K562 (cell line): ENCODE measurements at regions not wholly inside any gene's neighbourhood (a gene's known extent, or its start where the extent isn't known, plus 50 kb on each side); places are given as distances from the start of the nearest gene placed in this dataset.

Experiments used
- ATAC-seq: fragments of 200-7000 bp; cut with Tn5 transposase; 3 replicates; pipeline ENCODE4 v1.9.1; 2020; ENCODE audit warnings: moderate library complexity
- BruUV-seq: library from RNA; stranded (reverse); fragments of 400-500 nt; replicated peaks from 2 replicates; lab custom pipeline; 2021; lab: Mats Ljungman, UMichigan
- CTCF ChIA-PET: fragments of 300-600 bp; formaldehyde crosslinking; extraction: SDS; loops from one replicate; lab custom pipeline; 2021; ENCODE audit warnings: low intra/inter-chr PET ratio; lab: Yijun Ruan, JAX
- POLR2A ChIA-PET: fragments of 300-600, 350-650 bp; sonication (Branson Sonifier 250); formaldehyde crosslinking; extraction: SDS; loops from one replicate; lab custom pipeline; 2021; ENCODE audit warnings: antibody characterized with exemption, inconsistent platforms; lab: Yijun Ruan, JAX
- DNase-seq, 4 experiments: peaks; one replicate each; pipeline versions ENCODE4 v3.0.0 to v3.0.0-alpha.2; 2011 to 2018; ENCODE audit warnings: low spot score in 3 of 4, mixed read lengths in 3 of 4; ENCODE audit errors: extremely low read depth in 1 of 4
- FAIRE-seq: peaks from 2 replicates; lab custom pipeline; 2011; peaks lifted over from hg19 to GRCh38; lab: Jason Lieb, UNC
- H2AFZ ChIP-seq: 2 replicates; pipeline ENCODE4 v1.6.0; 2011; ENCODE audit warnings: low read depth, low read length, control low read depth, inconsistent platforms
- H3K27ac ChIP-seq: fragments of 200-600 bp; 3 replicates; pipeline ENCODE4 v1.8.0; 2011; ENCODE audit warnings: low read depth, mild to moderate bottlenecking, control low read depth, inconsistent platforms, low read length, moderate library complexity, mixed read lengths; ENCODE audit errors: extremely low read depth
- H3K27me3 ChIP-seq, 2 experiments: fragments of 300-600 bp in 1 of 2; 2 replicates in 1 of 2; 3 replicates in 1 of 2; pipeline versions ENCODE4 v1.6.0 to v1.8.0; 2011; ENCODE audit warnings: inconsistent platforms in 2 of 2, low read length in 2 of 2, mild to moderate bottlenecking in 1 of 2, mixed read lengths in 1 of 2, moderate library complexity in 1 of 2; ENCODE audit not compliant: control insufficient read depth in 2 of 2, insufficient read depth in 2 of 2
- H3K36me3 ChIP-seq: fragments of 300-600 bp; 3 replicates; pipeline ENCODE4 v1.8.0; 2011; ENCODE audit warnings: mild to moderate bottlenecking, low read length, inconsistent platforms; ENCODE audit not compliant: control insufficient read depth, insufficient read depth
- H3K4me1 ChIP-seq, 2 experiments: fragments of 200-600 bp in 1 of 2; replicated peaks in 1 of 2; 2 replicates in 1 of 2; 3 replicates in 1 of 2; pipeline versions ENCODE4 v1.5.1 to v1.8.0; 2011; ENCODE audit warnings: inconsistent platforms in 2 of 2, low read length in 2 of 2, mild to moderate bottlenecking in 1 of 2, mixed read lengths in 1 of 2, moderate library complexity in 1 of 2; ENCODE audit not compliant: control insufficient read depth in 2 of 2, insufficient read depth in 2 of 2
- H3K4me2 ChIP-seq: 2 replicates; pipeline ENCODE4 v1.6.1; 2011; ENCODE audit warnings: low read length, control low read depth, inconsistent platforms, mixed read lengths; ENCODE audit not compliant: insufficient read depth
- H3K4me3 ChIP-seq: fragments of 200-600 bp; sonication (generic), shearing (Covaris generic); 2 replicates; pipeline ENCODE4 v1.5.1; 2016; ENCODE audit warnings: control low read depth, inconsistent platforms
- H3K79me2 ChIP-seq: fragments of 200-600 bp; 3 replicates; pipeline ENCODE4 v1.8.0; 2011; ENCODE audit warnings: low read length, inconsistent platforms; ENCODE audit not compliant: control insufficient read depth, insufficient read depth
- H3K9ac ChIP-seq, 2 experiments: 2 replicates each; pipeline versions ENCODE4 v1.6.0 to v1.6.1; 2011; ENCODE audit warnings: low read depth in 2 of 2, low read length in 2 of 2, control low read depth in 1 of 2, inconsistent platforms in 1 of 2, mild to moderate bottlenecking in 1 of 2, mixed read lengths in 1 of 2; ENCODE audit not compliant: insufficient read depth in 1 of 2
- H3K9me1 ChIP-seq: one replicate; pipeline ENCODE4 v1.6.0; 2011; ENCODE audit warnings: inconsistent platforms, mild to moderate bottlenecking, low read length, moderate library complexity; ENCODE audit not compliant: control insufficient read depth, insufficient read depth
- H3K9me3 ChIP-seq: replicated peaks from 2 replicates; pipeline ENCODE4 v1.5.1; 2011; ENCODE audit warnings: low read depth, low read length, inconsistent platforms; ENCODE audit not compliant: control insufficient read depth, insufficient read depth
- H4K20me1 ChIP-seq: replicated peaks from 2 replicates; pipeline ENCODE4 v1.6.1; 2011; ENCODE audit warnings: low read length, inconsistent platforms, mixed read lengths; ENCODE audit not compliant: control insufficient read depth, insufficient read depth
- OTX1 ChIP-seq: fragments of 450-650 bp; formaldehyde crosslinking; IDR thresholded peaks from 2 replicates; pipeline ENCODE4 v1.4.0; 2022; ENCODE audit warnings: mild to moderate bottlenecking
- RCOR1 ChIP-seq, 2 experiments: IDR thresholded peaks; 2 replicates each; pipeline ENCODE4 v1.6.1; 2012; ENCODE audit warnings: low read depth in 2 of 2, low read length in 2 of 2, borderline replicate concordance in 1 of 2, improper control_type of control experiment in 1 of 2
- SAP30 ChIP-seq: fragments of 200-600 bp; sonication (generic); IDR thresholded peaks from 2 replicates; pipeline ENCODE4 v1.6.1; 2012; ENCODE audit warnings: borderline replicate concordance, low read depth, mild to moderate bottlenecking, moderate library complexity, low read length, control low read depth, inconsistent platforms; ENCODE audit not compliant: insufficient read depth, poor library complexity, severe bottlenecking
- SP2 ChIP-seq: IDR thresholded peaks from 2 replicates; pipeline ENCODE4 v1.6.1; 2011; ENCODE audit warnings: mild to moderate bottlenecking, low read depth, low read length, moderate library complexity; ENCODE audit not compliant: poor library complexity, severe bottlenecking; ENCODE audit errors: extremely low read depth
- XRCC4 ChIP-seq: IDR thresholded peaks from one replicate; pipeline ENCODE4 v1.6.1; 2011; ENCODE audit not compliant: insufficient read depth, insufficient read length; ENCODE audit errors: extremely low read depth
- ZNF212 ChIP-seq: fragments of 450-650 bp; formaldehyde crosslinking; IDR thresholded peaks from 2 replicates; pipeline ENCODE4 v1.4.0; 2020; ENCODE audit warnings: mild to moderate bottlenecking
- ZNF311 ChIP-seq: fragments of 250-450 bp; sonication (Bioruptor Pico); IDR thresholded peaks from 2 replicates; pipeline ENCODE4 v1.4.0; 2020; ENCODE audit warnings: mild to moderate bottlenecking, moderate library complexity
- ZNF436 ChIP-seq: fragments of 250-450, 450-650 bp; sonication (Bioruptor Pico); formaldehyde crosslinking; IDR thresholded peaks from 2 replicates; pipeline ENCODE4 v1.7.0; 2020; ENCODE audit warnings: mild to moderate bottlenecking
- ZSCAN32 ChIP-seq: fragments of 450-650 bp; formaldehyde crosslinking; IDR thresholded peaks from 2 replicates; pipeline ENCODE4 v1.4.0; 2020; ENCODE audit warnings: mild to moderate bottlenecking, moderate library complexity
- WGBS: fragments of 100-300 bp; shearing (Covaris generic); methylation state at CpG from one replicate; pipeline ENCODE4 v1.1.6; 2016; ENCODE audit warnings: low coverage, mixed read lengths; ENCODE audit not compliant: insufficient coverage; ENCODE audit errors: missing lambda C conversion rate; 5-methylcytosine and 5-hydroxymethylcytosine counted together
- in situ Hi-C: fragments of 300-500 bp; cut with MboI; formaldehyde crosslinking; loops from 4 replicates; pipeline ENCODE4 v1.15.0; 2018; ENCODE audit warnings: inconsistent platforms, mixed read lengths
- intact Hi-C: fragments of 100-400 bp; cut with micrococcal nuclease; formaldehyde crosslinking; loops from 2 replicates; pipeline ENCODE4 v1.14.2; 2022
- TF ChIP-seq, protein P1 (sequence below), 2 experiments: fragments of 200-800 bp in 1 of 2; sonication (Bioruptor generic) in 1 of 2; sonication (generic) in 1 of 2; formaldehyde crosslinking in 1 of 2; IDR thresholded peaks in 1 of 2; conservative IDR thresholded peaks in 1 of 2; 2 replicates each; pipeline versions ENCODE4 v1.5.0 to v1.6.1; 2016 to 2020; ENCODE audit warnings: missing compliant biosample characterization in 1 of 2, missing genetic modification characterization in 1 of 2, missing genetic modification reagents in 1 of 2
- TF ChIP-seq, protein P2 (sequence below), 2 experiments: fragments of 450-650 bp; IDR thresholded peaks; 2 replicates each; pipeline ENCODE4 v1.6.1; 2018; ENCODE audit warnings: mild to moderate bottlenecking in 2 of 2, low read depth in 1 of 2; ENCODE audit not compliant: partially characterized antibody in 2 of 2

DNA sequence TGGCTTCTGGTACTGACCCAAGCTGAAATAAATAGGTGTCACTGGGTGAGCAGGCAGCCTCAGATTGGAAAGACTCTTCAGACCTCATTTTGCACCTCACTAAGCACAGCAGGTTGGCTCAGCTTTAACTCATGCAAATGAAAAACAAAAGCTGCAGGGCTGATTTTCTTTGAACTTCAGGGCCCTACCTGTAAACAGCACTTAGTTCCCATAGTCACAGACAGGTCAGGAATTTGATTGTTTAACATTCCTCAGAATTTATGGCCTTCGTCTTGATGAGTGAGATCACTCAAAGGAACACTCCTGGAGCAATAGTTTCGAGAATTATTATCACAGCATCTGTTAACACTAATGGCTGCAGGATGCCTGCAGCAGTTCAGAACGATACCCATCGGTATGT lies 718.5 kb downstream of the EFNB2 start:
- no peak overlapping the region for H3K4me2 ChIP-seq
- H3K9me1 ChIP-seq = no peaks in the 10 kb centered on the region
- H3K27ac ChIP-seq = no peak overlapping the region
- intact Hi-C loops = no loop called here
- H3K4me3 ChIP-seq = no peak overlapping the region
- no peaks in the 10 kb centered on the region for H3K4me1 ChIP-seq
- FAIRE-seq = no peak
- CTCF ChIA-PET = no interaction called here
- H2AFZ ChIP-seq = no peak overlapping the region
- TF ChIP-seq, protein P1, sequence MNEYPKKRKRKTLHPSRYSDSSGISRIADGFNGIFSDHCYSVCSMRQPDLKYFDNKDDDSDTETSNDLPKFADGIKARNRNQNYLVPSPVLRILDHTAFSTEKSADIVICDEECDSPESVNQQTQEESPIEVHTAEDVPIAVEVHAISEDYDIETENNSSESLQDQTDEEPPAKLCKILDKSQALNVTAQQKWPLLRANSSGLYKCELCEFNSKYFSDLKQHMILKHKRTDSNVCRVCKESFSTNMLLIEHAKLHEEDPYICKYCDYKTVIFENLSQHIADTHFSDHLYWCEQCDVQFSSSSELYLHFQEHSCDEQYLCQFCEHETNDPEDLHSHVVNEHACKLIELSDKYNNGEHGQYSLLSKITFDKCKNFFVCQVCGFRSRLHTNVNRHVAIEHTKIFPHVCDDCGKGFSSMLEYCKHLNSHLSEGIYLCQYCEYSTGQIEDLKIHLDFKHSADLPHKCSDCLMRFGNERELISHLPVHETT (CRISPR knock-in tag; conservative IDR thresholded peaks at IDR 0.05 in 1 of 2, IDR thresholded peaks at IDR 0.05 in 1 of 2) = no peak
- no peak for TF ChIP-seq SP2
- no peak for TF ChIP-seq ZNF212 (CRISPR knock-in tag)
- TF ChIP-seq RCOR1 (IDR thresholded peaks at IDR 0.05; ENCODE audit: borderline replicate concordance in 1 of 2, low read depth in 2 of 2, low read length in 2 of 2) = no peak
- TF ChIP-seq, all 486 proteins: peak for 0
- no peak for DNase-seq
- no peaks in the 10 kb centered on the region for H3K9me3 ChIP-seq
- no peaks in the 10 kb centered on the region for H3K36me3 ChIP-seq
- whole genome bisulfite sequencing = 4% methylated on average over 4 of the region's 4 CpGs
- in situ Hi-C loops = no loop called here
- no TSS peak for BruUV-seq
- H3K9ac ChIP-seq = no peak overlapping the region
- no peaks in the 10 kb centered on the region for H4K20me1 ChIP-seq
- POLR2A ChIA-PET = no interaction called here
- H3K79me2 ChIP-seq = no peaks in the 10 kb centered on the region
- no peaks in the 10 kb centered on the region for H3K27me3 ChIP-seq
- ATAC-seq = no peak

DNA sequence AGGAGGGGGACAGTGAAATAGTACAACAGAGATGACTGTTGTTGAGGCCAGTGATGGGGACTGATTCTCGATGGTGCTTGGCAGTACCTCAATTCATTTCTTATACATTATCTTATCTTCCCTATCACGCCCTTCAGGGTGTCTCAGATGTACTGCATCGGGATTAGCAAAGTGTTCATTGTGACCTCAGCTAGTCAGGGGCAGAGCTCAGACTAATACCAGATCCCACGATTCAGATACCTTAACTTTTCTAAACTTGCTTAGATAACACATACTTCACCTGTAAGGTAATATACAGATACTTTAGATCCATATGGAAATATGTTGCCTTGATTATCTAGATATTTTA lies 720.6 kb downstream of the EFNB2 start:
- POLR2A ChIA-PET = no interaction called here
- TF ChIP-seq, protein P2, sequence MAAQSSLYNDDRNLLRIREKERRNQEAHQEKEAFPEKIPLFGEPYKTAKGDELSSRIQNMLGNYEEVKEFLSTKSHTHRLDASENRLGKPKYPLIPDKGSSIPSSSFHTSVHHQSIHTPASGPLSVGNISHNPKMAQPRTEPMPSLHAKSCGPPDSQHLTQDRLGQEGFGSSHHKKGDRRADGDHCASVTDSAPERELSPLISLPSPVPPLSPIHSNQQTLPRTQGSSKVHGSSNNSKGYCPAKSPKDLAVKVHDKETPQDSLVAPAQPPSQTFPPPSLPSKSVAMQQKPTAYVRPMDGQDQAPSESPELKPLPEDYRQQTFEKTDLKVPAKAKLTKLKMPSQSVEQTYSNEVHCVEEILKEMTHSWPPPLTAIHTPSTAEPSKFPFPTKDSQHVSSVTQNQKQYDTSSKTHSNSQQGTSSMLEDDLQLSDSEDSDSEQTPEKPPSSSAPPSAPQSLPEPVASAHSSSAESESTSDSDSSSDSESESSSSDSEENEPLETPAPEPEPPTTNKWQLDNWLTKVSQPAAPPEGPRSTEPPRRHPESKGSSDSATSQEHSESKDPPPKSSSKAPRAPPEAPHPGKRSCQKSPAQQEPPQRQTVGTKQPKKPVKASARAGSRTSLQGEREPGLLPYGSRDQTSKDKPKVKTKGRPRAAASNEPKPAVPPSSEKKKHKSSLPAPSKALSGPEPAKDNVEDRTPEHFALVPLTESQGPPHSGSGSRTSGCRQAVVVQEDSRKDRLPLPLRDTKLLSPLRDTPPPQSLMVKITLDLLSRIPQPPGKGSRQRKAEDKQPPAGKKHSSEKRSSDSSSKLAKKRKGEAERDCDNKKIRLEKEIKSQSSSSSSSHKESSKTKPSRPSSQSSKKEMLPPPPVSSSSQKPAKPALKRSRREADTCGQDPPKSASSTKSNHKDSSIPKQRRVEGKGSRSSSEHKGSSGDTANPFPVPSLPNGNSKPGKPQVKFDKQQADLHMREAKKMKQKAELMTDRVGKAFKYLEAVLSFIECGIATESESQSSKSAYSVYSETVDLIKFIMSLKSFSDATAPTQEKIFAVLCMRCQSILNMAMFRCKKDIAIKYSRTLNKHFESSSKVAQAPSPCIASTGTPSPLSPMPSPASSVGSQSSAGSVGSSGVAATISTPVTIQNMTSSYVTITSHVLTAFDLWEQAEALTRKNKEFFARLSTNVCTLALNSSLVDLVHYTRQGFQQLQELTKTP (IDR thresholded peaks at IDR 0.05; ENCODE audit: low read depth in 1 of 2, partially characterized antibody in 2 of 2) = no peak
- TF ChIP-seq ZNF436 (CRISPR knock-in tag) (no peak), ZSCAN32 (CRISPR knock-in tag) (no peak), SAP30 (no peak), OTX1 (no peak), XRCC4 (no peak), ZNF311 (CRISPR knock-in tag) (no peak)

More for the DNA sequence above, 720.6 kb downstream of the EFNB2 start:
- no peak overlapping the region for H2AFZ ChIP-seq
- H3K27me3 ChIP-seq = no peaks in the 10 kb centered on the region
- no peaks in the 10 kb centered on the region for H3K9me1 ChIP-seq
- H3K4me1 ChIP-seq = no peaks in the 10 kb centered on the region
- ATAC-seq (no peak), DNase-seq (no peak), FAIRE-seq (no peak)
- no peak overlapping the region for H3K27ac ChIP-seq
- H3K9me3 ChIP-seq = no peaks in the 10 kb centered on the region
- no peaks in the 10 kb centered on the region for H3K79me2 ChIP-seq
- 0% methylated on average over 3 of the region's 4 CpGs for WGBS
- no peak overlapping the region for H3K9ac ChIP-seq
- no peak overlapping the region for H3K4me2 ChIP-seq
- BruUV-seq = no TSS peak
- intact Hi-C loops = no loop called here
- H3K36me3 ChIP-seq = no peaks in the 10 kb centered on the region
- no peaks in the 10 kb centered on the region for H4K20me1 ChIP-seq
- CTCF ChIA-PET = no interaction called here
- H3K4me3 ChIP-seq = no peak overlapping the region
- in situ Hi-C loops = no loop called here
